A172 (cell line): ENCODE measurements at regions not wholly inside any gene's neighbourhood (a gene's known extent, or its start where the extent isn't known, plus 50 kb on each side); places are given as distances from the start of the nearest gene placed in this dataset.
A peak's percentile ranks its signal among the peaks of the same experiment; 100 is the strongest.
"Not testable (repeated sequence)": the region's sequence is repeated elsewhere in the genome, so short reads cannot be mapped to it uniquely, and the experiment has no call there.

Source experiments
- DNase-seq: peaks from one replicate; pipeline ENCODE4 v3.0.0-alpha.2; 2015; ENCODE audit warnings: low spot score

- DNase-seq = no peak
Measured at GRCh38 chr3:197407053-197407452, 108.6 kb upstream of the DLG1 start.

GRCh38 chr3:197406266-197406665 lies 107.9 kb upstream of the DLG1 start:
- peak; percentile 41 for DNase-seq

GRCh38 chr3:197404754-197405153 lies 106.3 kb upstream of the DLG1 start:
- no peak for DNase-seq

GRCh38 chr3:197404030-197404429 lies 105.6 kb upstream of the DLG1 start:
- DNase-seq = no peak

- DNase-seq = not testable (repeated sequence)
Measured at GRCh38 chr3:197402401-197402800, 104.0 kb upstream of the DLG1 start.

- no peak for DNase-seq
Measured at GRCh38 chr3:197399486-197399885, 101.1 kb upstream of the DLG1 start.

GRCh38 chr3:197398286-197398878 lies 100.0 kb upstream of the DLG1 start:
- no peak for DNase-seq

- no peak for DNase-seq
Measured at GRCh38 chr3:197397838-197398237, 99.4 kb upstream of the DLG1 start.

- DNase-seq = peak; percentile 100
Measured at GRCh38 chr3:197394464-197395321, 96.3 kb upstream of the DLG1 start.

GRCh38 chr3:197394126-197394463 lies 95.7 kb upstream of the DLG1 start:
- not testable (repeated sequence) for DNase-seq

GRCh38 chr3:197393711-197394110 lies 95.3 kb upstream of the DLG1 start:
- DNase-seq = no peak

- DNase-seq = peak; percentile 64
Measured at GRCh38 chr3:197392961-197393360, 94.5 kb upstream of the DLG1 start.

GRCh38 chr3:197381371-197381770 lies 83.0 kb upstream of the DLG1 start:
- no peak for DNase-seq

GRCh38 chr3:197380786-197381185 lies 82.4 kb upstream of the DLG1 start:
- DNase-seq = peak; percentile 55

- DNase-seq = no peak
Measured at GRCh38 chr3:197378985-197379718, 80.7 kb upstream of the DLG1 start.

- DNase-seq = no peak
Measured at GRCh38 chr3:197376735-197377555, 78.5 kb upstream of the DLG1 start.

GRCh38 chr3:197376020-197376419 lies 77.6 kb upstream of the DLG1 start:
- peak; percentile 32 for DNase-seq

GRCh38 chr3:197375001-197375441 lies 76.6 kb upstream of the DLG1 start:
- no peak for DNase-seq

GRCh38 chr3:197373096-197373495 lies 74.7 kb upstream of the DLG1 start:
- no peak for DNase-seq

- DNase-seq = peak; percentile 87
Measured at GRCh38 chr3:197372047-197372661, 73.7 kb upstream of the DLG1 start.

- peak; percentile 28 for DNase-seq
Measured at GRCh38 chr3:197371591-197372046, 73.2 kb upstream of the DLG1 start.
